SK-N-SH (cell line): ENCODE measurements at regions not wholly inside any gene's neighbourhood (a gene's known extent, or its start where the extent isn't known, plus 50 kb on each side); places are given as distances from the start of the nearest gene placed in this dataset.

Experiments
- EZH2phosphoT487 ChIP-seq: fragments of 200-600 bp; sonication (generic); IDR thresholded peaks from 2 replicates; pipeline ENCODE4 v1.6.1; 2017; ENCODE audit warnings: low read depth, mixed run types, mild to moderate bottlenecking, antibody characterized with exemption, moderate library complexity, borderline replicate concordance
- POLR2AphosphoS5 ChIP-seq: IDR thresholded peaks from 2 replicates; pipeline ENCODE4 v1.6.1; 2012; ENCODE audit warnings: low read depth, low read length
- TF ChIP-seq, protein P1 (sequence below): IDR thresholded peaks from 2 replicates; pipeline ENCODE4 v1.4.0; 2012; ENCODE audit warnings: low read depth
- TF ChIP-seq, protein P2 (sequence below): IDR thresholded peaks from 2 replicates; pipeline ENCODE4 v1.6.1; 2012; ENCODE audit warnings: mild to moderate bottlenecking, low read depth, low read length, moderate library complexity
- TF ChIP-seq, protein P3 (sequence below): fragments of 200-600 bp; sonication (generic); IDR thresholded peaks from 2 replicates; pipeline ENCODE4 v1.6.1; 2017; ENCODE audit warnings: antibody characterized with exemption, mild to moderate bottlenecking, moderate library complexity

DNA sequence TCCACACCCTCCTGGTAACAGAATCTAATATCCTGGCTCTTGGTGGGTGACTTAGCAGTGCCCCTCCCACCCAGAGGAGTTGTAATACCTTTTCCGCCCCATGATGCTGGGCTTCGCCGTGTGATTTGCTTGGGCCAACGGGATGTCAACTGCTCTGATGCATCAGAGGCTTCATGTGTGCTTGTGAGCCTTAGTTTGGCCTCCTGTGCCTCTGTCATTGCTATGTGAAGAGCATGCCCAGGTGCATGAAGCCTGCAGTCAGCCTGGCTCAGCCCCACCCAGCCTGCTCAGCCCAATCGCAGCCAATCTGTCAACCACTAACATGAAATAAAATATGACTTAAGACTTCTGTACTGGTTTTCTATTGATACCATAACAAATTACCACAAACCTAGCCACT lies 201.2 kb upstream of the RPL38 start:
- TF ChIP-seq, protein P1, sequence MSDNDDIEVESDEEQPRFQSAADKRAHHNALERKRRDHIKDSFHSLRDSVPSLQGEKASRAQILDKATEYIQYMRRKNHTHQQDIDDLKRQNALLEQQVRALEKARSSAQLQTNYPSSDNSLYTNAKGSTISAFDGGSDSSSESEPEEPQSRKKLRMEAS = no peak
- TF ChIP-seq EZH2phosphoT487 (no peak), POLR2AphosphoS5 (no peak)
- TF ChIP-seq, protein P2, sequence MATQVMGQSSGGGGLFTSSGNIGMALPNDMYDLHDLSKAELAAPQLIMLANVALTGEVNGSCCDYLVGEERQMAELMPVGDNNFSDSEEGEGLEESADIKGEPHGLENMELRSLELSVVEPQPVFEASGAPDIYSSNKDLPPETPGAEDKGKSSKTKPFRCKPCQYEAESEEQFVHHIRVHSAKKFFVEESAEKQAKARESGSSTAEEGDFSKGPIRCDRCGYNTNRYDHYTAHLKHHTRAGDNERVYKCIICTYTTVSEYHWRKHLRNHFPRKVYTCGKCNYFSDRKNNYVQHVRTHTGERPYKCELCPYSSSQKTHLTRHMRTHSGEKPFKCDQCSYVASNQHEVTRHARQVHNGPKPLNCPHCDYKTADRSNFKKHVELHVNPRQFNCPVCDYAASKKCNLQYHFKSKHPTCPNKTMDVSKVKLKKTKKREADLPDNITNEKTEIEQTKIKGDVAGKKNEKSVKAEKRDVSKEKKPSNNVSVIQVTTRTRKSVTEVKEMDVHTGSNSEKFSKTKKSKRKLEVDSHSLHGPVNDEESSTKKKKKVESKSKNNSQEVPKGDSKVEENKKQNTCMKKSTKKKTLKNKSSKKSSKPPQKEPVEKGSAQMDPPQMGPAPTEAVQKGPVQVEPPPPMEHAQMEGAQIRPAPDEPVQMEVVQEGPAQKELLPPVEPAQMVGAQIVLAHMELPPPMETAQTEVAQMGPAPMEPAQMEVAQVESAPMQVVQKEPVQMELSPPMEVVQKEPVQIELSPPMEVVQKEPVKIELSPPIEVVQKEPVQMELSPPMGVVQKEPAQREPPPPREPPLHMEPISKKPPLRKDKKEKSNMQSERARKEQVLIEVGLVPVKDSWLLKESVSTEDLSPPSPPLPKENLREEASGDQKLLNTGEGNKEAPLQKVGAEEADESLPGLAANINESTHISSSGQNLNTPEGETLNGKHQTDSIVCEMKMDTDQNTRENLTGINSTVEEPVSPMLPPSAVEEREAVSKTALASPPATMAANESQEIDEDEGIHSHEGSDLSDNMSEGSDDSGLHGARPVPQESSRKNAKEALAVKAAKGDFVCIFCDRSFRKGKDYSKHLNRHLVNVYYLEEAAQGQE = no peak
- TF ChIP-seq, protein P3, sequence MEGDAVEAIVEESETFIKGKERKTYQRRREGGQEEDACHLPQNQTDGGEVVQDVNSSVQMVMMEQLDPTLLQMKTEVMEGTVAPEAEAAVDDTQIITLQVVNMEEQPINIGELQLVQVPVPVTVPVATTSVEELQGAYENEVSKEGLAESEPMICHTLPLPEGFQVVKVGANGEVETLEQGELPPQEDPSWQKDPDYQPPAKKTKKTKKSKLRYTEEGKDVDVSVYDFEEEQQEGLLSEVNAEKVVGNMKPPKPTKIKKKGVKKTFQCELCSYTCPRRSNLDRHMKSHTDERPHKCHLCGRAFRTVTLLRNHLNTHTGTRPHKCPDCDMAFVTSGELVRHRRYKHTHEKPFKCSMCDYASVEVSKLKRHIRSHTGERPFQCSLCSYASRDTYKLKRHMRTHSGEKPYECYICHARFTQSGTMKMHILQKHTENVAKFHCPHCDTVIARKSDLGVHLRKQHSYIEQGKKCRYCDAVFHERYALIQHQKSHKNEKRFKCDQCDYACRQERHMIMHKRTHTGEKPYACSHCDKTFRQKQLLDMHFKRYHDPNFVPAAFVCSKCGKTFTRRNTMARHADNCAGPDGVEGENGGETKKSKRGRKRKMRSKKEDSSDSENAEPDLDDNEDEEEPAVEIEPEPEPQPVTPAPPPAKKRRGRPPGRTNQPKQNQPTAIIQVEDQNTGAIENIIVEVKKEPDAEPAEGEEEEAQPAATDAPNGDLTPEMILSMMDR = no peak
